Progenitor cell of endocrine pancreas (in vitro differentiated cells): ENCODE measurements at regions not wholly inside any gene's neighbourhood (a gene's known extent, or its start where the extent isn't known, plus 50 kb on each side); places are given as distances from the start of the nearest gene placed in this dataset.

Source experiments
- DNase-seq: peaks from one replicate; pipeline ENCODE4 v3.0.0; 2021; ENCODE audit warnings: low spot score; ENCODE audit not compliant: unreplicated experiment
- H3K27ac Mint-ChIP-seq: 2 replicates; pipeline ENCODE4 v1.8.0; 2021; ENCODE audit warnings: mild to moderate bottlenecking, moderate library complexity, mixed read lengths
- H3K27me3 Mint-ChIP-seq: 2 replicates; pipeline ENCODE4 v1.8.0; 2021; ENCODE audit warnings: mixed read lengths
- H3K36me3 Mint-ChIP-seq: 2 replicates; pipeline ENCODE4 v1.8.0; 2022; ENCODE audit warnings: mixed read lengths; ENCODE audit not compliant: insufficient read depth
- H3K4me1 Mint-ChIP-seq: 2 replicates; pipeline ENCODE4 v1.8.0; 2021; ENCODE audit warnings: low read depth, mixed read lengths
- H3K4me3 Mint-ChIP-seq: 2 replicates; pipeline ENCODE4 v1.8.0; 2021; ENCODE audit warnings: low read depth, mild to moderate bottlenecking, moderate library complexity, mixed read lengths
- H3K9me3 Mint-ChIP-seq: 2 replicates; pipeline ENCODE4 v1.8.0; 2021; ENCODE audit warnings: low read depth, mixed read lengths
- CTCF ChIP-seq: fragments of 200-600 bp; sonication (generic); IDR thresholded peaks from one replicate; pipeline ENCODE4 v1.5.0; 2021; ENCODE audit warnings: antibody characterized with exemption, mild to moderate bottlenecking; ENCODE audit not compliant: unreplicated experiment

DNA sequence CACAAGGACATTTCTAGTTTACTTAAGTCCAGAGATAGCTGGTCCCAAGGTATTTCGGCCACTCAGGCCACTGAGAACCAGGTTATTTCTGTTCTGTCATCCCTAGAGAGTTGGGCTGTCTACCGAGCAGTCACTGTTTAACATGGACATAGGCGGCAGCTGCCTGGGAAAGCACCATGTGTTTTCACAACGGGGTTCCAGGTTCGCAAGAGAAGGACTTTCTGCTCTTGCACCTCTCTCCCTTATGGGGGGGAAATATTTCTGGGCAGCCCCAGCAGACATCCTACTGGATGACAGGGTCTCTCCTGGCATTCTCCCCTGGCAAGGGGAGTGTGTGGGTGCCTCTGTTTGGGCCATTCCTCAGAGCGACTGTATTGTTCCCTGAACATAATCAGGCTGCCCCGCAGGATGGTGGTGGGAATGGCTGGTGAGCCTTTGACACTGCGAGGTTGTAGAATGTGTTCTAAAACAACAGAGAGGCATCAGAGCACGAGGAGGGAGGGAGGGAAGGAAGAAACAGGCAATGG lies 64.4 kb upstream of the DUSP22 start:
- H3K27me3 Mint-ChIP-seq: peaks cover 6% of the 10 kb centered on the region
- peaks cover 1% of the 10 kb centered on the region for H3K4me1 Mint-ChIP-seq
- no peaks in the 10 kb centered on the region for H3K36me3 Mint-ChIP-seq
- no peak for TF ChIP-seq CTCF
- H3K27ac Mint-ChIP-seq: no peak overlapping the region
- DNase-seq: no peak
- no peaks in the 10 kb centered on the region for H3K9me3 Mint-ChIP-seq
- H3K4me3 Mint-ChIP-seq: no peak overlapping the region

DNA sequence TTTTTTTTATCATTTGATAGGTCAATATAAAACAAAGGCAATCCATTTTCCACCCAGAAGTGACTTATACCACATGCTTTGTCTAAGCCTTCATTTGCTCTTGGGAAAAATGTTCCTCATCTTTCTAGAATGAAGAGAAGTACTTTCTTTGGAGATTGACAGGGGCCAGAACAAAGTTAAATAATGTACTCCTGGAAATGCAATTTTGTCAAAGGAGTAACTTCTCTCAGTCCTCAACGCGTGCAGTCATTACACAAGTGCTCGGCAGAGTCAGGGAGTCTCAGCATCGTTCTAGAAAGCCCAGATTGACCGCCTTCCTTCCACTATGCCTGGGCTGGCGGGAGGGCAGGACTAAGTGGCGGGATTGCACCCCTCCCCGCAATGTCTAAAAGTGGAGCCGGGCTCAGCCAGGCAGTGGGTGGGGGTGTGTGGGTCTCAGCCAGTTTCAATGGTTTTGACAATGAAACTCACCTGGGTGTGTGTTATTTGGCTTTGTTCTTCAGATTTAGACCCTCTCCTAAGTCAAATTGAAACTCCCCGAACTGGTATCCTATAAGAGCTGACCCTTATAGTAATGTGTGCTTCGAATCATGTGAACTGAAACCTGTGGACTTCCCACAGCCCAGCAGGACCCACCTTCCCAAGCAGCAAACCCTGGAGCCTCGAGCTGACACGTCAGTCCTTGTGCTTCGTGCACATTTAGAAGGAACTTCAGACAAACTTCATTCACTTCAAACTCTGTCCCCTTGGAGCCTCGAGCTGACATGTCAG lies 63.2 kb upstream of the DUSP22 start:
- no peak for DNase-seq
- Mint-ChIP-seq H3K9me3 (no peaks in the 10 kb centered on the region), H3K4me1 (no peaks in the 10 kb centered on the region), H3K36me3 (no peaks in the 10 kb centered on the region), H3K27me3 (peaks cover 6% of the 10 kb centered on the region), H3K27ac (no peak overlapping the region), H3K4me3 (no peak overlapping the region)
- TF ChIP-seq CTCF: no peak

GRCh38 chr6:231779-232178 lies 60.5 kb upstream of the DUSP22 start:
- no peak overlapping the region for H3K4me3 Mint-ChIP-seq
- H3K9me3 Mint-ChIP-seq: no peaks in the 10 kb centered on the region
- TF ChIP-seq CTCF: no peak
- H3K27me3 Mint-ChIP-seq: peaks cover 7% of the 10 kb centered on the region
- H3K36me3 Mint-ChIP-seq: no peaks in the 10 kb centered on the region
- no peak overlapping the region for H3K27ac Mint-ChIP-seq
- H3K4me1 Mint-ChIP-seq: no peaks in the 10 kb centered on the region
- no peak for DNase-seq

DNA sequence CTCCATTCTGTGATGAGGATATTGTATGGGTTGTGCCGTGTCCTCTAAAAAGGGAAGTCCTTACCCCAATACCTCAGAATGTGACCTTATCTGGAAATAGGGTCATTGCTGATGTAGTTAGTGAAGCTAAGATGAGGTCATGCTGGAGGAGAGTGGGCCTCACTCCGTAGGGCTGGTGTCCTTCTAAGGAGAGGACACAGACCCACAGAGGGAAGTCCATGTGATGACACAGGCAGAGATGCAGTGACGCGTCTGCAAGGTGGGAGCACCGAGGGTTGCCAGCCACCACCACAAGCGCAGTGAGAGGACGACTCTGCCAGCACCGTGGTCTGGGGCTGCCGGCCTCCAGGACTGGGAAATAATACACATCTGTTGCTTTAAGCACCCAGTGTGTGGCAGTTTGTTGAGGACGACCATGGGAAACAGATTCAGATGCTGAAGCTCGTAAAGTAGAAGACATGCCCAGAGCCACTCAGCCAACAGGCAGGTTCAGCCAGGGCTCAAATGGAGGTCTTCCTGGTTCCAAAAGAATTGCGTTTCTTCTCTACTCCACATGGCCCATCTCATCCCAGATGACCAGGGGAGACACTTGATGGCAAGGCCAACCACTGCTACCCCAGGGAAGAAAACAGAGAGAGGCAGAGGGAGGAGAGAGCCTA lies 59.2 kb upstream of the DUSP22 start:
- Mint-ChIP-seq H3K4me3 (no peak overlapping the region), H3K36me3 (no peaks in the 10 kb centered on the region), H3K27ac (no peak overlapping the region), H3K9me3 (no peaks in the 10 kb centered on the region), H3K27me3 (peaks cover 7% of the 10 kb centered on the region), H3K4me1 (no peaks in the 10 kb centered on the region)
- no peak for DNase-seq
- TF ChIP-seq CTCF: no peak

DNA sequence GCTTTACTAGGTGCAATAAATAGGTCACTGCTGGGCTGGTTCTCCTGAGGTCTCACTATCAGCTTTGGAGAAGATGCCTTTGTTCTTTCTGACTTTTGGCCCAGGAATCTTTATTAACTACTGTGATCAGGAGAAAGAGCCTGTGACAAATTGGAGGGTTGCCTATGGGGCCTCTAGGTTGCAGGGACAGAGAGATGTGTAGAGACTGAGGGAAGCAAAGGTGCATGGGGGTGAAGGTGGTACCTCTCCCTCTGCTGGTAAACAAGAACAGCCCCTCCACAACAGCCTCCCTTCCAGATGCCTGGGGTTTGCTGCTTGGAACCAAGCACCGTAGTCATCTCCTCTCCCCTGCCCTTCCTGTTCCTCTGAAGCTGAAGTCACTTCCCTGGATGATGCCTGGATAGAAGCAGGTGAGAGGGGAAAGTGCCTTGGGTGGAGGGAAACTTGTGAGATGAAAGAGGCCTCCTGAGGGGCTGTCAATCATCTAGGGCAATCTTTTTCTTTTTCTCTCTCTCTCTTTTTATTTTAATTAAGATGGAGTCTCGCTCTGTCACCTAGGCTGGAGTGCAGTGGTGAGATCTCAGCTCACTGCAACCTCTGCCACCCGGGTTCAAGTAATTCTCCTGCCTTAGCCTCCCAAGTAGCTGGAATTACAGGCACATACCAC lies 57.4 kb upstream of the DUSP22 start:
- Mint-ChIP-seq H3K27me3 (peaks cover 4% of the 10 kb centered on the region), H3K27ac (no peak overlapping the region), H3K36me3 (no peaks in the 10 kb centered on the region), H3K4me3 (no peak overlapping the region), H3K4me1 (no peaks in the 10 kb centered on the region), H3K9me3 (no peaks in the 10 kb centered on the region)
- no peak for TF ChIP-seq CTCF
- DNase-seq: no peak
